Effector memory CD8-positive, alpha-beta T cell (primary cell): ENCODE measurements at regions not wholly inside any gene's neighbourhood (a gene's known extent, or its start where the extent isn't known, plus 50 kb on each side); places are given as distances from the start of the nearest gene placed in this dataset.

Experiments
- ATAC-seq: fragments of 150-1000 bp; cut with Tn5 transposase; replicated peaks from 2 replicates; pipeline ENCODE4 v1.10.0; 2021; ENCODE audit warnings: mild to moderate bottlenecking, moderate library complexity
- DNase-seq, 3 experiments: peaks; one replicate each; pipeline ENCODE4 v3.0.0; 2021
- H3K27ac Mint-ChIP-seq, 2 donors: one replicate each; pipeline ENCODE4 v1.8.0; 2022; ENCODE audit warnings: mild to moderate bottlenecking in 2 of 2, mixed read lengths in 2 of 2, moderate library complexity in 2 of 2
- H3K27me3 Mint-ChIP-seq, 2 donors: one replicate each; pipeline ENCODE4 v1.8.0; 2022; ENCODE audit warnings: mixed read lengths in 2 of 2
- H3K36me3 Mint-ChIP-seq: one replicate; pipeline ENCODE4 v1.8.0; 2022; ENCODE audit warnings: mild to moderate bottlenecking, moderate library complexity, mixed read lengths; ENCODE audit not compliant: insufficient read depth
- H3K4me1 Mint-ChIP-seq, 2 donors: one replicate each; pipeline ENCODE4 v1.8.0; 2022; ENCODE audit warnings: low read depth in 2 of 2, mixed read lengths in 2 of 2
- H3K4me3 Mint-ChIP-seq, 2 donors: one replicate each; pipeline ENCODE4 v1.8.0; 2022; ENCODE audit warnings: mild to moderate bottlenecking in 2 of 2, mixed read lengths in 2 of 2, moderate library complexity in 2 of 2
- H3K9me3 Mint-ChIP-seq, 2 donors: one replicate each; pipeline ENCODE4 v1.8.0; 2022; ENCODE audit warnings: mixed read lengths in 2 of 2

- Mint-ChIP-seq H3K27ac (no peak overlapping the region), H3K27me3 (peaks cover 0 to 10% of the 10 kb centered on the region in 2 donors), H3K4me3 (no peak overlapping the region), H3K4me1 (no peaks in the 10 kb centered on the region), H3K36me3 (no peaks in the 10 kb centered on the region), H3K9me3 (no peaks in the 10 kb centered on the region)
- DNase-seq (no peak), ATAC-seq (no peak)
Measured at GRCh38 chr1:95409276-95409675, 175.3 kb downstream of the RWDD3 start.

- Mint-ChIP-seq H3K27me3 (peaks cover 0 to 10% of the 10 kb centered on the region in 2 donors), H3K36me3 (no peaks in the 10 kb centered on the region), H3K9me3 (no peaks in the 10 kb centered on the region), H3K4me1 (no peaks in the 10 kb centered on the region), H3K4me3 (no peak overlapping the region), H3K27ac (no peak overlapping the region)
- DNase-seq (no peak), ATAC-seq (no peak)
Measured at GRCh38 chr1:95409901-95410300, 175.9 kb downstream of the RWDD3 start.

DNA sequence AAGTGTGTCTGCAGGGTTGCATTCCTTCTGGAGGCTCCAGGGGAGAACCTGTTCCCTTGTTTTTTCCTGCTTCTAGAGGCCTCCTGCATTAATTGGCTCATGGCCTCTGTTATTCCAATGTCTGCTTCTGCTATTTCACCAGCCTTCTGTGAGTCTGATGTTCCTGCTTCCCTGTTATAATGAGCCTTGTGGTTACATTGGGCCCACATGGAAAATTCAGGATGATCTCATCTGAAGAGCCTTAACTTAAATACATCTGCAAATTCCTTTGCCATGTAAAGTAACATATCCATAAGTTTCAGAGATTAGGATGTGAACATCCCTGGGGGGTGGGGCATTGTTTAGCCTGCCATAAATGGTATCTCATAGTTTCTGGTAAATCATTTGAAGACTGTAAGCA lies 181.1 kb downstream of the RWDD3 start:
- no peak overlapping the region for H3K4me3 Mint-ChIP-seq
- no peaks in the 10 kb centered on the region for H3K27me3 Mint-ChIP-seq
- DNase-seq (no peak), ATAC-seq (no peak)
- peaks cover 0 to 2% of the 10 kb centered on the region in 2 donors for H3K9me3 Mint-ChIP-seq
- H3K27ac Mint-ChIP-seq = no peak overlapping the region
- no peaks in the 10 kb centered on the region for H3K4me1 Mint-ChIP-seq
- H3K36me3 Mint-ChIP-seq = no peaks in the 10 kb centered on the region

- Mint-ChIP-seq H3K9me3 (peaks cover 9 to 20% of the 10 kb centered on the region in 2 donors), H3K36me3 (no peaks in the 10 kb centered on the region), H3K4me3 (no peak overlapping the region), H3K4me1 (no peaks in the 10 kb centered on the region), H3K27me3 (no peaks in the 10 kb centered on the region), H3K27ac (no peak overlapping the region)
- DNase-seq (no peak), ATAC-seq (no peak)
Measured at GRCh38 chr1:95426772-95427171, 192.8 kb downstream of the RWDD3 start.

DNA sequence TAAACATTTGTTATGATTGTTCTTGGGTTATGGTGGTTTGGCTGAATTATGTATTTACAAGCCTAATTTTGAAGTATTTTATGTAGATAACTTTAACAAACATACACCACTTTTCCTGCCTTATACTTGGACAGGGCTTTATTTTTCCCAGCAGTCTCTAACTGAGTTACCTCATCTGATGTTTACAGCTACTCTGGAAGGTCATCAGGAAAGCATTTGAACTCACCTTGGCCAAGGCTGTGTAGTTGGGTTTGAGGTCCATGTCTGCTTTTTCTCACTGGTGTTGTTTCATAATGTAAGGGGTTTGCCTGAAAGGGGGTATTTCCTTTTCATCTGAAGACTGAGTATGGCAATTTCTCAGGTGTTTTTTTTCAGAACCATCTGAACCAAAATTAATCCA lies 193.5 kb downstream of the RWDD3 start:
- no peaks in the 10 kb centered on the region for H3K4me1 Mint-ChIP-seq
- H3K4me3 Mint-ChIP-seq = no peak overlapping the region
- peaks cover 9 to 16% of the 10 kb centered on the region in 2 donors for H3K9me3 Mint-ChIP-seq
- ATAC-seq (no peak), DNase-seq (no peak)
- no peak overlapping the region for H3K27ac Mint-ChIP-seq
- no peaks in the 10 kb centered on the region for H3K36me3 Mint-ChIP-seq
- no peaks in the 10 kb centered on the region for H3K27me3 Mint-ChIP-seq

DNA sequence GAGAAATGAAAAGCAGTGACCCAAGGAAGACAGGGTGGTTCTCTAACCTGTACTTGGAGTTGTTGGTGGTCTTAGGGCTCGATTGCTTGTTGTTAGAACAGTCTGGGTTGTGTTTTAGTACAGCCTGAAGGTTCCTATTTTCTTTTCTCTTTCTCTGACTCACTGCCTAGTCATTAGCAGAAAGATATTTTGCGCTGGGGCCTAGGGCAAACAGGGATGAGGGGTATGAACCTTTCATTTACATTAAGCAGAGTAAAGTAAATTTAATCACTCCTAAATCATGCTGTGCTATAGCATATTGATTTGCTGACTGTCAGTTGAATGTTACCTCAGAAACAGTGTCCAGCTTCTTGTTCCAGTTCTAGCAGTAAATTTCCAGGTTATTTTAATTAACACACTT lies 197.2 kb downstream of the RWDD3 start:
- DNase-seq = no peak
- H3K27ac Mint-ChIP-seq = no peak overlapping the region
- no peaks in the 10 kb centered on the region for H3K27me3 Mint-ChIP-seq
- no peak for ATAC-seq
- no peaks in the 10 kb centered on the region for H3K36me3 Mint-ChIP-seq
- H3K9me3 Mint-ChIP-seq = peaks cover 0 to 6% of the 10 kb centered on the region in 2 donors
- H3K4me3 Mint-ChIP-seq = no peak overlapping the region
- H3K4me1 Mint-ChIP-seq = no peaks in the 10 kb centered on the region

DNA sequence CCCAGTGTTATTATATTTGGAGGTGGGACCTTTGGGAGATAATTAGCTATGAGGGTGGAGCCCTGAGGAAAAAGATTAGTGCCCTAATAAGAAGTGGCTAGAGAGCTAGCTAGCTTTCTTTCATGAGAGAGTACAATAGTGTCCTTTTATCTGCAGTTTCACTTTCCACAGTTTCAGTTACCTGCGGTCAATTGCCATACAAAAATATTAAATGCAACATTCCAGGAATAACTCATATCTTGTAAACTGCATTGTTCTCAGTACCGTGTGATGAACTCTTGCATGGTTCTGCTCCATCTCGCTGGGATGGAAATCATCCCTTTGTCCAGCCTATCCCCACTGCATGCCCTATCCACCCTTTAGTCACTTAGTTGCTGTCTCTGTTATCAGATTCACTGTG lies 201.6 kb downstream of the RWDD3 start:
- no peak for DNase-seq
- H3K9me3 Mint-ChIP-seq = peaks cover 0 to 3% of the 10 kb centered on the region in 2 donors
- H3K27ac Mint-ChIP-seq = no peak overlapping the region
- no peaks in the 10 kb centered on the region for H3K27me3 Mint-ChIP-seq
- no peak overlapping the region for H3K4me3 Mint-ChIP-seq
- ATAC-seq = no peak
- no peaks in the 10 kb centered on the region for H3K36me3 Mint-ChIP-seq
- no peaks in the 10 kb centered on the region for H3K4me1 Mint-ChIP-seq

- H3K4me1 Mint-ChIP-seq = no peaks in the 10 kb centered on the region
- no peak overlapping the region for H3K4me3 Mint-ChIP-seq
- ATAC-seq = no peak
- no peak for DNase-seq
- no peak overlapping the region for H3K27ac Mint-ChIP-seq
- H3K9me3 Mint-ChIP-seq = peaks cover 0 to 5% of the 10 kb centered on the region in 2 donors
- no peaks in the 10 kb centered on the region for H3K27me3 Mint-ChIP-seq
- H3K36me3 Mint-ChIP-seq = no peaks in the 10 kb centered on the region
Measured at GRCh38 chr1:95437011-95437410, 203.0 kb downstream of the RWDD3 start.

DNA sequence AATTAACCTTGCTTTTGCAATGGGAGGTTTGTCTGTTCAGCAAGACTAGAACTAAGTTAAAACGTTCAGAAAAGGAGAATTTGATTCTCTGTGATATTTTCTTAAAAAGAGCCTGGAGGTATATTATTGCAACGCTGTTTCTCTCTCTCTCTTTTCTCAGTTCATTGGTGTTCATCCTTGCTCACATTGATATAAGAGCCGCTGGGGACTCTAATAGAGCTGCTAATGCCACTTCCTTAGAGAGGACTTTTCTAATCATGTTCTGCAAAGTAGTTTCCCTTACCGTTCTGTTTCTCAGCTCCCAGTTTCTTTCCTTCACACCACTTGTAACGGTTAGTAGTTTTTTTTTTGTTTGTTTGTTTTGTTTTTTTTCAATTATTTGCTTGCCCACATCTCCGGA lies 203.8 kb downstream of the RWDD3 start:
- Mint-ChIP-seq H3K27me3 (no peaks in the 10 kb centered on the region), H3K27ac (no peak overlapping the region), H3K4me1 (no peaks in the 10 kb centered on the region), H3K36me3 (no peaks in the 10 kb centered on the region), H3K9me3 (peaks cover 0 to 5% of the 10 kb centered on the region in 2 donors), H3K4me3 (no peak overlapping the region)
- no peak for DNase-seq
- no peak for ATAC-seq

- no peaks in the 10 kb centered on the region for H3K36me3 Mint-ChIP-seq
- no peak overlapping the region for H3K4me3 Mint-ChIP-seq
- H3K27me3 Mint-ChIP-seq = no peaks in the 10 kb centered on the region
- peaks cover 0 to 5% of the 10 kb centered on the region in 2 donors for H3K9me3 Mint-ChIP-seq
- DNase-seq = no peak
- no peaks in the 10 kb centered on the region for H3K4me1 Mint-ChIP-seq
- no peak for ATAC-seq
- H3K27ac Mint-ChIP-seq = no peak overlapping the region
Measured at GRCh38 chr1:95438218-95438948, 204.4 kb downstream of the RWDD3 start.

GRCh38 chr1:95440511-95440910 lies 206.5 kb downstream of the RWDD3 start:
- no peaks in the 10 kb centered on the region for H3K27me3 Mint-ChIP-seq
- H3K36me3 Mint-ChIP-seq = no peaks in the 10 kb centered on the region
- ATAC-seq = no peak
- no peak overlapping the region for H3K27ac Mint-ChIP-seq
- peaks cover 0 to 4% of the 10 kb centered on the region in 2 donors for H3K9me3 Mint-ChIP-seq
- DNase-seq = no peak
- no peak overlapping the region for H3K4me3 Mint-ChIP-seq
- H3K4me1 Mint-ChIP-seq = no peaks in the 10 kb centered on the region

DNA sequence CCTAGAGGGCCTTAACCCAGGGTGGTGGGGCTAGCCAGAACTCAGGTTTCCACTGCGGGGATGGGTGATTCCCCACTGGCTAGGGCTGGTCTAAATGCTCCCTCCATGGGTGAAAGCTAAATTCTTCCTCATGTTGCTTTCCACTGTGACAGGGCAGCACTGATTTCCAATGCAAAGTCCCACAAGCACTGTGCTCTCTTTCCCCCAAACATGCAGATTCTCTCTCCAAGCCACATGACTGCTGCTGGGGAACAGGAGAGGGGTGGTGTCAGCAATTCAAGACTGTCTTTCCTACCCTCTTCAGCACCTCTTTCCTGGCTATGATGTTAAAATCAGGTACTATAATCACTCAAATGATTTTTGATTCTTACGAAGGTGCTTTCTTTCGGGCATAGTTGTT lies 215.5 kb downstream of the RWDD3 start:
- Mint-ChIP-seq H3K4me1 (no peaks in the 10 kb centered on the region), H3K4me3 (no peak overlapping the region), H3K27me3 (no peaks in the 10 kb centered on the region), H3K36me3 (no peaks in the 10 kb centered on the region), H3K9me3 (peaks cover 0 to 9% of the 10 kb centered on the region in 2 donors), H3K27ac (no peak overlapping the region)
- no peak for ATAC-seq
- DNase-seq = no peak

GRCh38 chr1:95451054-95451453 lies 217.0 kb downstream of the RWDD3 start:
- Mint-ChIP-seq H3K36me3 (no peaks in the 10 kb centered on the region), H3K27me3 (no peaks in the 10 kb centered on the region), H3K4me1 (no peaks in the 10 kb centered on the region), H3K4me3 (no peak overlapping the region), H3K9me3 (peaks cover 9% of the 10 kb centered on the region in 2 donors), H3K27ac (no peak overlapping the region)
- ATAC-seq (no peak), DNase-seq (no peak)

GRCh38 chr1:95451904-95452303 lies 217.9 kb downstream of the RWDD3 start:
- no peaks in the 10 kb centered on the region for H3K27me3 Mint-ChIP-seq
- no peak overlapping the region for H3K27ac Mint-ChIP-seq
- DNase-seq (no peak), ATAC-seq (no peak)
- peaks cover 9 to 12% of the 10 kb centered on the region in 2 donors for H3K9me3 Mint-ChIP-seq
- H3K4me1 Mint-ChIP-seq = no peaks in the 10 kb centered on the region
- no peaks in the 10 kb centered on the region for H3K36me3 Mint-ChIP-seq
- no peak overlapping the region for H3K4me3 Mint-ChIP-seq
